NCI-H2227 (cell line): ENCODE measurements at regions not wholly inside any gene's neighbourhood (a gene's known extent, or its start where the extent isn't known, plus 50 kb on each side); places are given as distances from the start of the nearest gene placed in this dataset.

Experiments
- DNase-seq: peaks from one replicate; lab custom pipeline; 2025; ENCODE audit not compliant: unreplicated experiment; lab: John Stamatoyannopoulos, UW

DNA sequence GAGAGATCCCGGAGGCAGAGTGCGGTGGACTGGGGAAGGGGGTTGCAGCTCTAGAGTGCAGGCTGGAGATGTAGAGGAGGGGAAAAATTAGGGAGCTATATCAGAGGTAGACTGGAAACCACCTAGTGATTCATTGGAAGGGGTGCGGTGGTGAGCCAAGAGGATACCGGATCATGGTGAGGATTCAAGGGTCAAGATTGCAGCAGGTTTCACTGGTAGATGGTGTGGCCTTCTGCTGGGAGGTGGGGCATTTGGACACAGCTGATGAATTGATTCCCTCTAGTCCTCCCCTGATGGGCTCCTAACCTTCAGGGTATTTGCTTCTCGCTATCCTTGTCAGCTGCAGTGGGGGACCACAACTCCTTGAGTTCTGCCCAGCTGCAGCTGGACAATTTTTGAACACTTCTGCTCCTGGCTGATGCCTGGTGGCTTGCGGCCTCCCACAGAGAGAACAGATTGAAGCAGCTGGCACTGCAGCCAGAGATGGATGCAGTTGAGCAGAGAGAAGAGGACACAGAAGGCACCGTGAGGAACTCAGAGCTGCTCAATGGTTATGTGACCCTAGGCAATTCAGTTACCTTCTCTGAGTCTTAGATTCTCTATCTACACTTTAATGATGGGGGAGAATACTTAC is 134.4 kb upstream of the ABCA1 start:
- DNase-seq = peak; percentile 3

DNA sequence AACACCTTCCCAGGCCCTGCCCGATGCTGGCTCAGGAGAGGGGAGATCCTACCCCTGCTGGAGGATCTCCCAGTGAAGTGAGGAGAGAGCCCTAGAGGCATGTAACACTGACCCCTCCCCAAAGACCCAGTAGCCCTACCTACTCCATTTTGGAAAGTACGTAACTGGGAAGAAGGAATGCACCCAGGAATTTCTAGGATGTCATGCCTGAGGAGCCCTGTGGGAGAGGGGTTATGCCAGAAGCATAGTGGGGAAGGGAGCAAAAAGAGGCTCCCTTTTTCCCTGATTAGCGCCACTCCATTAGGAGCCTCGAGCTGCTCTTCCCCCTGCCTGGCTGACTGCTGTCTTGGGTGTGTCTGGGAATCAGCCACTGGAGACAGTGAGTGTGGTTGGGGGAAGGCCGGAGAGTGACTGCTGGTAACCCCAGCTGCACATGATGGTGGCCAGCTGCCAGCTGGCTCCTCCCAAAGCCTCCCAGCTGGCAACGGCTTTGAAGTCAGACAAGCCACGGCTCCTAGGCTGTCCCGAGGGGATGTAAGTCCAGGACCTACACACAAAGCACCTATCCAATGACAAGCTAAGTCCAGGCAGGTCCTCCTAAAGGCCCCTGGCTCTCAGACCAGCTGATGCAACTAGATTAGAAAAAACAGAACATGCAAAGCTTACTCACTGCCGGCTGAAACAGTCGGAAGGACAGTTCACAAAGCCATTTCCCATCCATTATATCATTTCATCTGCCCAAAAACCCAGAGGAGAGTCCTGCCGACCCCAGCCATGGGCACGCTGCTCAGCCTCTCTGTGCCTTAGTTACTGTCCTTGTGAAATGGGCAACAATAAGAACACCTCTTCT is 136.5 kb upstream of the ABCA1 start:
- DNase-seq = peak; percentile 73

DNA sequence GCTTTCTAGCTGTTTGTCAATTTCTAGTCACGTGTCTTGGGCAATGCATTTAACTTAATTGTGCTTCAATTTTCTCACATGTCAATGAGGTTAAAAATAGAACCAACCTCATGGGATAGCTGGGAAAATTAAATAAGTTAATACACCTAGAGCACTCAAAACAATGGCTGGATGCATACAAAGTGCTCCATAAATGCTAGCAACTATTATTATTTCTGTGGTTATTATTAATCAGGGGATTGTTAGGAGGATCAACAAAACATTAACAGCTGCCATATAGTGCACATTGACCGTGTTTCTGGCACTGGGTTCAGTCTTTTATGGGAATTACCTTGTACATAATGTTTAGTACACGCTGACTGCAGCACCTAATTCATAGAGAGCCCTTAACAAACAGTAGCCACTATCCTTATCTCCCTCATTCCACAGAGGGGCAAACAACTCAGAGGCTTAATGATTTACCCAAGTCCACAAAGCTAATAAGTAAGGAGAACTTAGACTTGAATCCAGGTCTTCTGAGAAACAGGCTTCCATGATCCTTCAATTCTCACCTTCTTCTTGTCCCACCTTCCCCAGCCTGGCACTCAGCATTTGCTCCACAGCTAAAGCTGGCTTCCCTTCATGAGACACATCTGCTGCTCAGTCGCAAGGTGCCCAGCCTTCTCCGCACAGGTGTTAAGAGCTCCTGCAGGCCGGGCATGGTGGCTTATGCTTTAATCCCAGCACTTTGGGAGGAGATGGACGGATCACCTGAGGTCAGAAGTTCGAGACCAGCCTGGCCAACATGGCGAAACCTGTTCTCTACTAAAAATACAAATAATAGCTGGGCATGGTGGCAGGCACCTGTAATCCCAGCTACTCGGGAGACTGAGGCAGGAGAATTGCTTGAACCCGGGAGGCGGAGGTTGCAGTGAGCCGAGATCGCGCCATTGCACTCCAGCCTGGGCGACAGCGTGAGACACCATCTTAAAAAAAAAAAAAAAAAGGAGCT is 137.4 kb upstream of the ABCA1 start:
- DNase-seq = no peak

DNA sequence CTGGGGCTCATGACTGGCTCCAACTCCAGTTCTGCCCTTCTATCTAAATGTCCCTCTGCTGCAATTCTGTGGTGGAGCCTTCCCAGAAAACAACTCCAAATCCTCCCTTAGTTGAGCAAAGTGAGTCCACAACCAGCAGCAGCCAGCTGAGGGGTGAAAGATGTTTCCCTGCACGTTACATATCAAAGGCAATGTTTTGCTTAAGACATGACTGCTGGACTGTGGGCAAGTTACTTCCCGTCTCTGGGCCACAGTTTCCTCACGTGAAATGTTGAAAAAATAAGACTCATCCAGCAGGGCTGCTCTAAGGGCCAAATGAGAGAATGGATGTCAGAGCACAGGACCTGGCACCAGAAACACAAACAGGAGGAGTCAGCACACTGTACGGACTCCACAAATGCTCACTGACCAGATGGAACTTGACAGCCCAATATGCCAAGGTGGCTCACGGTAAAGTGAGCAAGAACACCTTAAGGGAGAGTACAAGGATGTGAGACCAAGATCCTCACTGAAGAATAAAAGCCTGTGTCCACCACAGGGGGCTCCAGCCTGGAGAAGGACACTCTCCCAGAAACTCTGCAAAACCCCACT is 138.4 kb upstream of the ABCA1 start:
- no peak for DNase-seq

DNA sequence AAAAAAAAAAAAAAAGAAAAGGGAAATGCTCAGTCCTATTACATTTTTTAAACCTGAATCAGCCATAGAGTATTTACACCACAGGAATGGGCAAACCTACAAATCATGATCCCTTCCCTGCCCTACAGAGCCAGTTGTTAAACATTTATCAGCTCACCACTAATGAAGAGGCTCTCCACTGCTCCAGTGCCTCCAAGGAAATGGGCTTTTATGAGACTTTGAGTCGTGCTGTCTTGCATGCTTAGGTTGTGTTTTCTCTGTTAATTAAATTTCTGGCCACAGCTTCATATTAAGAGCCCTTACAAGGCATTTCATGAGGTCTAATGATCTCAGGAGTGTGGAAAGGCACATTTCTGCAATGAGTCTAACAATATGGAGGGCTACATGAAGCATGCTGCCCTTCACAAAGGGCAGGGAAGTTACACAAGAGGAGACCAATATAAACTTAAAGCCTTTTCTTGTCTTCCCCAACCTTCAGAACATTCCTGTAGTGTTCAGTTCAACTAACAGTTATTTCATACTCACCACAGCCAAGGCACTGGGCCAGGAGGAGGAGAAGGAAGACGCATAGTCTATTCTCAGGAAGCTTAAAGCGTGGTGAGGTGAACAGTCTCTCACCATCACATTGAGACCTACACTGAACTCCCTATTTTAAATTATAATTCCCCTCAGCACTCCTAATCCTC is 140.1 kb upstream of the ABCA1 start:
- no peak for DNase-seq

DNA sequence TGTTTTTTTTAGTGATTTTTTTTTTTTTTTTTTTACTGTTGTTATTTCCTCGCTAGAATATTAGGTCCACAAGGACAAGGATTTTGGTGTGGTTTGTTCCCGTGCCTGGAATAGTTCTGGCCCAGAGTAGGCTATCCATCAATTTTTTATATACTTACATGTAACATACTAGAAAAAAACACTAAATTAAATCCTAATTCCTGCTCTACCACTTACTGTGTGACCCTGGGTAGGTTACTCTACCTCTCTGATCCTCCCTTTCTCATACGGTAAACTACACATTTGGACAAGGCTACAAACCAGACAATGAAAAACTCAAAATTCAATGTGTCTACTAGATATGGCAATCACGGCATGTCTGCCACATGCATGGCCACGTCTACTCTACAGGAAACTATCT is 141.3 kb upstream of the ABCA1 start:
- no peak for DNase-seq

DNA sequence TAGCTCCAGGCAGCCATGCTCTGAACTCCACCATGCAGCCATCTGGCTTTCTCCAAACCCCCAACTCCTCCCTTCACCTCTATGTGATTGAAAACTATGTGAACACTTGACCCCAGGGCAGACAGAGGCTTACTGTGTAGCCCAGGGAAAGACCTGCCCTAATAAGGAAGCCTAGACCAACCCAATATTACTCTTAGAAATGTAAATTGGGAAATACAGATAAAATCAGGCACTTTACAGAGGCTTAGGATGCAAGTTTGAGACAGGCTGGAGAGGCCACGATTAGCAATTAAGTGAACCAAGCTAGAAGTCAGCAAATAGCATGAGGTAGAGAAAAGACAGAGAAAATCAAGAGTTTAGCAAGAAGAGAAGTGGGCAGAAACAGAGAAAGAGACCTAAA is 141.7 kb upstream of the ABCA1 start:
- DNase-seq = no peak

DNA sequence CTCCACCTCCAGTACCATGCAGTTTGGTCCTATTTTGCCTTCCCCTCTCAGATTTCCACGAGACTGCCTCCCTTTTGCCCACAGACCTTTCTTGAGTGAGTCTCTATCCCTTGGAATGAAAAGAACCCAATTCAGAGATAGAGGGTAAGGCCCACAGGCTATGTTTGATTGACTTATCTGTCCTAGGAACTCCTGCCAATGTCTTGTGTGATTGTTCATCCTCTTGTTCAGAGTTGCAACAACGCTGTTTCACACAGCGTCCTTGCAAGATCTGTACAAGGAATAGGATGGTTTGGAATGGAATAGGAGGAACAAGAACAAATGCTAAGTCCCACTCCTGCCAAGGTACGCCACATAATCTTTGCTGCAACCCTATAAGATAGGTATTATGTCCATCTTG is 142.2 kb upstream of the ABCA1 start:
- no peak for DNase-seq

DNA sequence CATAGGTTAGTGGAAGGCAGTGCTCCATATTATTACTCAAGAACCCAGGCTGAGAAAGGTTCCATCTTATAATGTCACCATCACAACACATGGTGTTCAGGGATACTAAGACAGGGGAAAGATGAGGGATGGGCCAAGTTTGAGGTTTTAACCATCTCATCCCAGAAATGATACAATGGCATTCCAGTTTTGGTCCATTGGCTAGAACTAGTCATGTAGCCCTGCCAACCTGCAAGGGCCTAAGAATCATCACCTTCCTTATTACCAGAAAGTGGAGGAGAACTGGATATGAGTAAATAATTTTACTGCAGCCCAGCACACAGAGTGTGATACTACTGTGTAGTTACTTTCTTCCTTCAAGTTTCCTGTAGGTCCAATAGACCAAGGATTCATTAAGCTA is 144.5 kb upstream of the ABCA1 start:
- DNase-seq = no peak

DNA sequence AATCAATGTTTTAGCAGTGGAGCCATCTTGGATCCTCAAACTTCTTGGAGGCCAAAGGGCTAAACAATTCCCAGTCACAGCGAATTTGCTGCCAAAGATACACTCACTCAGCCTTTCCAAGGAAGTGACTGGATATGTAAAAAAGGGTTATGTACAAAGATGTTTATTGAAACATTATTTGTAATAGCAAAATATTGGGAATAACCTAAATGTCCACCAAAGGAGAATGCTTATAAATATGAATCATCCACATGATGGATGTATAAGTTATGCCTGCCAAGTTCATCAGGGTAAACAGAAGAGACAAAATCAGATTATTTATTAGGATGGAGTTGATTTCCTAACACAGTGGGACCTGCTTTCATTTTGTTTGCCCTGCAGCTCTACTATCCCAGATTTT is 145.2 kb upstream of the ABCA1 start:
- no peak for DNase-seq

DNA sequence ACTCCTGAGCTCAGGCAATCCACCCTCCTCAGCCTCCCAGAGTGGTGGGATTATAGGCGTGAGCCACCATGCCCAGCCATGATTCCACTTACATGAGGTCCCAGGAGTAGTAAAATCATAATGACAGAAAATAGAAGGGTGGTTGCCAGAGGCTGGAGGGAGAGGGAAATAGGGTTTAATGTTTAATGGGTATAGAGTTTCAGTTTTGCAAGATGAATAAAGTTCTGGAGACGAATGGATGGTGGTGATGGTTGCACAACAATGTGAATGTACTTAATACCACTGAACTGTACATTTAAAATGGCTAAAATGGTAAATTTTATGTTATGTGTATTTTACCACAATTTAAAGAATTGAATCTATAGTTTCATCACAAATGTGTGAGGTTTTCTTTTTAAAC is 146.5 kb upstream of the ABCA1 start:
- DNase-seq = no peak

DNA sequence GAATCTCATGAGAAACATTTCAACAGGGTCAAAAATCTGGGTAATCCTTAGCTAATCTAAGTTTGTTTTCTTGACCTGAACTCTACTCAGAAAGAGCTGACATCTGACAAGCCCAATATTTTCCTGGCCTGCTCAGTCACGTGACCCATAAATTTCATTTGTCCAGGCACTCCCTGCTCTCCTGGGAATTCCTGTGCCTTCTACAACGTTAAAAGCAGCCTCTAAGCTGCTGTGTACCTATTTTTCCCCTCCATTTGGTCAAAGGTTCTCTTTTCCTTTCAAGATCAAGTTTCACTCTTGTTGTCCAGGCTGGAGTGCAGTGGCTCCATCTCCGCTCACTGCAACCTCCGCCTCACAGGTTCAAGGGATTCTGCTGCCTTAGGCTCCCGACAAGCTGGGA is 148.8 kb upstream of the ABCA1 start:
- no peak for DNase-seq

DNA sequence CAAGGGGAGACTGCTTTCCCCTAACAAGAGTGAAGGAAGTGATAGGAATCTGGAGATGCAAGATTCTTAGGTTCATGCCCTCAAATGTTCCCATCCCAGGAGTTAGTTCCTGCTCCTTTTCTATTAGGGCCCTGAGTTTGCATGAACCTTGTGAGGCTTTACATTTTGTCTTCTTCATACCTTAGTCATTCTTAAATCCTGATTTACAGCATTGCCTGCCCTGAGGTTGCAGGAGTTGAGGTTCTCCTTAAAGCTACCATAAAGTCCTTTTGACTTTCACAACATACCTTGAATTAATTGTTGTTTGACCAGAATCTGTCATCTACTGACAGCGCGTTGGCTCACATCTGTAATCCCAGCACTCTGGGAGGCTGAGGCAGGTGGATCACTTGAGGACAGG is 151.5 kb upstream of the ABCA1 start:
- DNase-seq = no peak

DNA sequence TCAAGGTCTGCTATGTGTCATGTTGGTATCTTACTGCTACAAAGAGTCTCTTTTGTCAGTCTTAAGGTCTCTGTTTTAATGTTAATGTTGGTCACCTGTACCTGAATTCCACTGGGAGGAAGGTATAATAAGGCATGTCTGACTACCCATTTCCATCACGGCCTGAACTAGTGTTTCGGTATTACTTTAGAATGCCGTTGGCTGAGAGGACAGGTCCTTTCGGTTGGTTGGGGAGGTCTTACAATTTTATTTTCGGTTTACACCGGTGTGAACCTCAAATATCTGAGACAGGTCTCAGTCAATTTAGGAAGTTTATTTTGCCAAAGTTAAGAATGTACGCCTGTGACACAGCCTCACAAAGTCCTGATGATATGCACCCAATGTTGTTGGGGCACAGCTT is 154.9 kb upstream of the ABCA1 start:
- no peak for DNase-seq

DNA sequence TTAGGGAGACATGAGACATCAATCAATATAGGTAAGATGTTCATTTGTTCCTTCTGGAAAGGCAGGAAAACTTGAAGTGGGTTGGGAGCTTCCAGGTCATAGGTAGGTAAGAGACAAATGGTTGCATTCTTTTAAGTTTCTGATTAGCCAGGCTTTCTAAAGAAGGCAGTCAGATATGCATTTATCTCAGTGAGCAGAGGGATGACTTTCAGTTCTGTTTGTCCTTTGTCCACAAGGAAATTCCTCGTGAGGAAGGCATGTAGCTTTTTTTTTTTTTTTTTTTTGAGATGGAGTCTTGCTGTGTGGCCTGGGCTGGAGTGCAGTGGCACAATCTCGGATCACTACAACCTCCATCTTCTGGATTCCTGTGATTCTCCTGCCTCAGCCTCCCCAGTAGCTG is 155.3 kb upstream of the ABCA1 start:
- no peak for DNase-seq

DNA sequence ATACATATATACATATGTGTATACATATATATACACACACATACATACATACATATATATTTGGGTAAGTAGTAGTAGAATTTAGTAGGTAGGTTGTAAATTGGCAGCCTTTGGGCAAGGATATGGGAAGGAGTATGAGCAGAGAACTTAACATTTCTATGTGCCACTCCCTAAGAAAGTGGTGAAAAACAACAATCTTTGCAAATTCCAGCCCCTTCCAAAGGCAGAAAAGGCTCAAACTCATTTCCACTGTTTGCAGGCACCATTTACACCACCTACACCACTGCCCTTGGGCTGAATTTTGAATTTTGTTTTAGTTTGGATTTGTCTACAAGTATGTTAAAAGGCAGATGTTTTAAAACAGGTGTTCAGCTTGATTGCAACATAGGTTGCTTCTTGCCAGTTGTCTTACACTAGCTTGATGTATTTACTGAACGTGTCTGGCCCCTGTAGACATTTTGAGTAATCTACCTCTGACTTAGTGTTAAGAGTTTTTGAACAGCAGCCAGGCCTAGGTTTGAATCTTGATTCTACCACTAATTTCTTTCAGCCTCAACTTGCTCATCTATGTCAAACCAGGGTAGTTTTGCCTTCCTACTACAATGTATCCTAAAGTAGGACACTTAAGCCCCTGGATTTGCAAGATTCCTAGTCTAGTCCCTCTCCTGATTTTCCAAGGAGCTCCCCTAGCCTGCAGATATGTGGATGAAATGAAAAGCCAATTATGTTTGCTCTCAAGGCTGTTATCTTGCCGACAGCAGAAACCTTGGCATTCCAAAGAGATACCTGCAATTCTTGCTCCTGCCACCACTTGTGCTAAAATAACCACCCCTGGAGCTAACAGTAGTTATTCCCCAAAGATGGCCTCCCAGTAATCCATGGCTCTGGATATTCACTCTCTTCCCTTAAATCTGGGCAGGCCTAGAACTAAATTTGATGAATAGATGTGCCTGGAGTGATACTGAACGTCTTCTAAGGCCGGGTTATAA is 156.2 kb upstream of the SLC44A1 start:
- no peak for DNase-seq

DNA sequence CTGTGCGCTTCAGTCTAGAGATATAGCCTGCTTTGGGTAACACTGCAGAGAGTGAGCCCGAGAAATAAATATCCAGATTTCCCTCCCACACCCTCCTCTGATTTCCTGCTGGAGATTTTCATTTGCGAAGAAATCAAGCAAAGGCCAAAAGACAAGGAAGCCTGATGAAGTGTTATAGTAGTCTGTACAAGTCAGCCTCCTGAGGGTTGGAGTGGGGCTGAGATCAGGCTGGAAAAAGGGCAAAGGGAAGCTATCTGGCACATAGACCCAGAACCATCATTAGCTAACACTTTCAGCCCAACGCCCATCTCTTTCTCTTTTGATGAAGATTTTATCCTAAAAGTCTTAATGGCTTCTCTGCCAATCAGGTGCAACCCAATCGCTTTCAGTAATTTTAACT is 154.6 kb upstream of the SLC44A1 start:
- DNase-seq = no peak

DNA sequence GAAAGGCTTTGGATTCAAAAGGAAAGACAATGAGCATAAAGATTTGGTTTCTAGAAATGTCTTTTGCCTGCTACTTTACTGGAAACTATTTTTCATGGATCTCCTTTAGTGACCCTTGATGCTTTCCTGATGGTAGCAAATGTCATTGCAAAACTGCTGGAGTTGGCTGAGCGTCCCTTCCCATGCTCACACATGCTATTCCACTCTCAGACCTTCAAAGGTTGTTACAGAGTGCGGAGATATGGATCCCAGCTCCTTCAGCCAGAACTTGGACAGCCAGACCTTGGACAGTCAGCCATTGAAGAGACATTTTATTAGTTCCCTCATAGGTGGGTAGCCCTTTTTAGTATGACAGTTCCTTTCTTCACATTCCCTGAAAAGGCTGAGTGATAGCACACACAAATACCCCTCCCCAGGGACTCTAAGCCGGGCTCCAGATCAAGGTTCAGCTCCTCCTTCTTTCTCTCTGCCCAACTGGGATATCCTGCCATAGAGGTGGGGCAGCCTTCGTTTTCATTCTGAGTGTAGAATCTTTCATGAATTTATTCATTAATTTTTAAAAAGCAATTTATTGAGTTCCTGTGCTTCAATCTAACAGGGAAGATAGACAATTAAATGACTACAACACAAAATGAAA is 153.3 kb upstream of the SLC44A1 start:
- no peak for DNase-seq

DNA sequence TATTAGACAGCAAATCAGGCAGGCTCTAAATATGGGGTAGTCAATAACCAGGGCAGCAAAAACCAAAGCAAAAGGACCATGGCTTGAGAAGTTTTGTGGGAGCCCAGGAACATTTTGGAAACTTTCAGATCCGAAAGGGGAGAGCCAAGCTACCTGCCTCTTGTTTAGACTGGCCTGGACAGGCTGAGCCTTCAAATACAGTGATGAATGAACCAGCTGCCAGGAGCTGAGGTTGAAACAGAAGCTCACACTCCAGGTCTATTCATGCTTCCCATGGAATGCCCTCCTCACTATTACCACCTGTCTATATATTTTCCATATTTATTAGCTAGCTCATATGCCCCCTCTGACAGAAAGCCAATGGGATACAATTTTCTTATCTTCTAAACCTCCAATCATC is 150.8 kb upstream of the SLC44A1 start:
- no peak for DNase-seq
